Muscle layer of colon (tissue), 2 donors: ENCODE measurements at regions not wholly inside any gene's neighbourhood (a gene's known extent, or its start where the extent isn't known, plus 50 kb on each side); places are given as distances from the start of the nearest gene placed in this dataset.
"Not testable (repeated sequence)": the region's sequence is repeated elsewhere in the genome, so short reads cannot be mapped to it uniquely, and the experiment has no call there.

ENCODE experiments used
- H3K27ac ChIP-seq: one replicate; pipeline ENCODE4 v1.7.0; 2013; ENCODE audit warnings: low read depth, mild to moderate bottlenecking, low read length, moderate library complexity
- H3K27me3 ChIP-seq, 2 donors: one replicate each; pipeline ENCODE4 v1.7.0; 2013; ENCODE audit warnings: low read length in 2 of 2, mild to moderate bottlenecking in 2 of 2; ENCODE audit not compliant: insufficient read depth in 2 of 2, control insufficient read depth in 1 of 2
- H3K36me3 ChIP-seq: one replicate; pipeline ENCODE4 v1.7.0; 2013; ENCODE audit warnings: mild to moderate bottlenecking, low read length; ENCODE audit not compliant: insufficient read depth
- H3K4me1 ChIP-seq: one replicate; pipeline ENCODE4 v1.7.0; 2013; ENCODE audit warnings: mild to moderate bottlenecking, low read length; ENCODE audit not compliant: insufficient read depth
- H3K4me3 ChIP-seq, 2 donors: one replicate each; pipeline ENCODE4 v1.7.0; 2013; ENCODE audit warnings: low read length in 2 of 2, low read depth in 1 of 2, mild to moderate bottlenecking in 1 of 2, moderate library complexity in 1 of 2
- H3K9ac ChIP-seq: one replicate; pipeline ENCODE4 v1.7.0; 2013; ENCODE audit warnings: low read length
- H3K9me3 ChIP-seq: one replicate; pipeline ENCODE4 v1.7.0; 2013; ENCODE audit warnings: mild to moderate bottlenecking, low read length
- donor health status: abdominal sarcoma.
- donor health status: Adenocarcinoma of cecum.

- Histone ChIP-seq H3K9ac (no peak overlapping the region), H3K9me3 (peaks cover 1% of the 10 kb centered on the region), H3K4me1 (peaks cover 12% of the 10 kb centered on the region), H3K36me3 (no peaks in the 10 kb centered on the region), H3K27me3 (no peaks in the 10 kb centered on the region), H3K4me3 (no peak overlapping the region), H3K27ac (no peak overlapping the region)
These were observed 131.9 kb downstream of the NPIPB5 start for GRCh38 chr16:22642416-22643088.

GRCh38 chr16:22643203-22643602 is 132.5 kb downstream of the NPIPB5 start:
- H3K27me3 ChIP-seq, H3K4me3 ChIP-seq: not testable (repeated sequence)

GRCh38 chr16:22643886-22644285 is 133.2 kb downstream of the NPIPB5 start:
- H3K9me3 ChIP-seq, result no peaks in the 10 kb centered on the region
- H3K4me1 ChIP-seq, result peaks cover 1% of the 10 kb centered on the region
- no peak overlapping the region for H3K9ac ChIP-seq
- no peaks in the 10 kb centered on the region for H3K27me3 ChIP-seq
- no peak overlapping the region for H3K4me3 ChIP-seq
- H3K36me3 ChIP-seq, result no peaks in the 10 kb centered on the region
- no peak overlapping the region for H3K27ac ChIP-seq

More at GRCh38 chr16:22643203-22643602, 132.5 kb downstream of the NPIPB5 start:
- H3K36me3 ChIP-seq, H3K27ac ChIP-seq, H3K9ac ChIP-seq, H3K4me1 ChIP-seq, H3K9me3 ChIP-seq: not testable (repeated sequence)

GRCh38 chr16:22645868-22646267 is 135.2 kb downstream of the NPIPB5 start:
- Histone ChIP-seq H3K9me3 (no peaks in the 10 kb centered on the region), H3K4me3 (no peak overlapping the region), H3K4me1 (no peaks in the 10 kb centered on the region), H3K27ac (no peak overlapping the region), H3K9ac (no peak overlapping the region), H3K36me3 (no peaks in the 10 kb centered on the region), H3K27me3 (no peaks in the 10 kb centered on the region)

- no peak overlapping the region for H3K4me3 ChIP-seq
- H3K9ac ChIP-seq, result no peak overlapping the region
- H3K36me3 ChIP-seq, result no peaks in the 10 kb centered on the region
- no peaks in the 10 kb centered on the region for H3K9me3 ChIP-seq
- no peaks in the 10 kb centered on the region for H3K4me1 ChIP-seq
- H3K27me3 ChIP-seq, result no peaks in the 10 kb centered on the region
- no peak overlapping the region for H3K27ac ChIP-seq
These were observed 136.4 kb downstream of the NPIPB5 start for GRCh38 chr16:22646948-22647556.

GRCh38 chr16:22648141-22648540 is 137.4 kb downstream of the NPIPB5 start:
- Histone ChIP-seq H3K4me1 (no peaks in the 10 kb centered on the region), H3K27me3 (no peaks in the 10 kb centered on the region), H3K9me3 (no peaks in the 10 kb centered on the region), H3K36me3 (no peaks in the 10 kb centered on the region), H3K9ac (no peak overlapping the region), H3K27ac (no peak overlapping the region), H3K4me3 (no peak overlapping the region)

- Histone ChIP-seq H3K27me3 (no peaks in the 10 kb centered on the region), H3K27ac (no peak overlapping the region), H3K9ac (no peak overlapping the region), H3K36me3 (no peaks in the 10 kb centered on the region), H3K4me1 (no peaks in the 10 kb centered on the region), H3K9me3 (no peaks in the 10 kb centered on the region), H3K4me3 (no peak overlapping the region)
These were observed 138.2 kb downstream of the NPIPB5 start for GRCh38 chr16:22648941-22649340.

- H3K9ac ChIP-seq, H3K4me1 ChIP-seq, H3K9me3 ChIP-seq, H3K27me3 ChIP-seq, H3K4me3 ChIP-seq, H3K27ac ChIP-seq, H3K36me3 ChIP-seq: not testable (repeated sequence)
These were observed 140.6 kb downstream of the NPIPB5 start for GRCh38 chr16:22651111-22651817.

GRCh38 chr16:22652463-22652845 is 141.8 kb downstream of the NPIPB5 start:
- H3K4me1 ChIP-seq, result no peaks in the 10 kb centered on the region
- H3K36me3 ChIP-seq, result no peaks in the 10 kb centered on the region
- no peaks in the 10 kb centered on the region for H3K27me3 ChIP-seq
- H3K4me3 ChIP-seq, result no peak overlapping the region
- no peaks in the 10 kb centered on the region for H3K9me3 ChIP-seq
- no peak overlapping the region for H3K27ac ChIP-seq
- H3K9ac ChIP-seq, result no peak overlapping the region

- Histone ChIP-seq H3K4me3 (no peak overlapping the region), H3K4me1 (no peaks in the 10 kb centered on the region), H3K36me3 (no peaks in the 10 kb centered on the region), H3K27ac (no peak overlapping the region), H3K27me3 (no peaks in the 10 kb centered on the region), H3K9me3 (no peaks in the 10 kb centered on the region), H3K9ac (no peak overlapping the region)
These were observed 143.2 kb downstream of the NPIPB5 start for GRCh38 chr16:22653876-22654275.

GRCh38 chr16:22656573-22656972 is 145.9 kb downstream of the NPIPB5 start:
- not testable (repeated sequence) for H3K27me3 ChIP-seq, H3K9me3 ChIP-seq, H3K4me3 ChIP-seq, H3K9ac ChIP-seq, H3K27ac ChIP-seq, H3K36me3 ChIP-seq
- peaks cover 17% of the 10 kb centered on the region for H3K4me1 ChIP-seq
